GM23338 (cell line): ENCODE measurements at regions not wholly inside any gene's neighbourhood (a gene's known extent, or its start where the extent isn't known, plus 50 kb on each side); places are given as distances from the start of the nearest gene placed in this dataset.

ENCODE experiments used
- ATAC-seq: fragments of 200-7000 bp; cut with Tn5 transposase; 3 replicates; pipeline ENCODE4 v1.9.1; 2020
- DNase-seq: peaks from one replicate; pipeline ENCODE4 v3.0.0-alpha.2; 2015; ENCODE audit warnings: low spot score
- H2AFZ ChIP-seq: fragments of 200-600 bp; sonication (generic); 2 replicates; pipeline ENCODE4 v1.8.0; 2016; ENCODE audit warnings: antibody characterized with exemption, mild to moderate bottlenecking, moderate library complexity
- H3F3A ChIP-seq: fragments of 200-600 bp; sonication (generic); replicated peaks from 2 replicates; pipeline ENCODE4 v1.8.0; 2017; ENCODE audit warnings: antibody characterized with exemption, mixed run types, low read depth
- H3K27ac ChIP-seq: fragments of 200-600 bp; sonication (generic); 2 replicates; pipeline ENCODE4 v1.6.1; 2016; ENCODE audit warnings: low read depth
- H3K27me3 ChIP-seq: fragments of 200-600 bp; sonication (generic); 2 replicates; pipeline ENCODE4 v1.8.0; 2016; ENCODE audit warnings: mild to moderate bottlenecking, mixed run types, moderate library complexity; ENCODE audit not compliant: insufficient read depth
- H3K36me3 ChIP-seq: fragments of 200-600 bp; sonication (generic); 2 replicates; pipeline ENCODE4 v1.8.0; 2016; ENCODE audit warnings: mild to moderate bottlenecking; ENCODE audit not compliant: insufficient read depth
- H3K4me1 ChIP-seq: fragments of 200-600 bp; sonication (generic); 2 replicates; pipeline ENCODE4 v1.8.0; 2016; ENCODE audit warnings: mild to moderate bottlenecking, moderate library complexity; ENCODE audit not compliant: insufficient read depth
- H3K4me2 ChIP-seq: fragments of 200-600 bp; sonication (generic); 2 replicates; pipeline ENCODE4 v1.7.1; 2017; ENCODE audit warnings: mixed run types
- H3K4me3 ChIP-seq: fragments of 200-600 bp; sonication (generic); 2 replicates; pipeline ENCODE4 v1.6.1; 2016; ENCODE audit warnings: mixed run types
- H3K79me2 ChIP-seq: fragments of 200-600 bp; sonication (generic); replicated peaks from 2 replicates; pipeline ENCODE4 v1.8.0; 2017; ENCODE audit warnings: mild to moderate bottlenecking; ENCODE audit not compliant: insufficient read depth
- H3K9me2 ChIP-seq: fragments of 200-600 bp; sonication (generic); 2 replicates; pipeline ENCODE4 v1.8.0; 2017; ENCODE audit not compliant: insufficient read depth
- H4K20me1 ChIP-seq: fragments of 200-600 bp; sonication (generic); replicated peaks from 2 replicates; pipeline ENCODE4 v1.8.0; 2017; ENCODE audit warnings: mild to moderate bottlenecking; ENCODE audit not compliant: insufficient read depth
- H3K27ac Mint-ChIP-seq: 2 replicates; pipeline ENCODE4 v1.8.0; 2020; ENCODE audit warnings: inconsistent platforms, mild to moderate bottlenecking, moderate library complexity, mixed read lengths
- H3K27me3 Mint-ChIP-seq: 3 replicates; pipeline ENCODE4 v1.8.0; 2022; ENCODE audit warnings: low read depth, mild to moderate bottlenecking, moderate library complexity, mixed read lengths, inconsistent platforms; ENCODE audit not compliant: insufficient read depth, poor library complexity
- H3K36me3 Mint-ChIP-seq: 3 replicates; pipeline ENCODE4 v1.8.0; 2021; ENCODE audit warnings: low read depth, mild to moderate bottlenecking, inconsistent platforms, moderate library complexity, mixed read lengths
- H3K4me1 Mint-ChIP-seq: 3 replicates; pipeline ENCODE4 v1.8.0; 2020; ENCODE audit warnings: mild to moderate bottlenecking, inconsistent platforms, mixed read lengths
- H3K4me3 Mint-ChIP-seq: 3 replicates; pipeline ENCODE4 v1.8.0; 2021; ENCODE audit warnings: moderate library complexity, mild to moderate bottlenecking, inconsistent platforms, mixed read lengths
- H3K9me3 Mint-ChIP-seq: 3 replicates; pipeline ENCODE4 v1.8.0; 2020; ENCODE audit warnings: moderate library complexity, mild to moderate bottlenecking, inconsistent platforms, mixed read lengths
- CREB1 ChIP-seq: fragments of 250-450 bp; sonication (Bioruptor Pico); IDR thresholded peaks from 2 replicates; pipeline ENCODE4 v1.5.0; 2020; ENCODE audit warnings: low read depth, mild to moderate bottlenecking, moderate library complexity
- EZH2phosphoT487 ChIP-seq: fragments of 200-600 bp; sonication (generic); IDR thresholded peaks from one replicate; pipeline ENCODE4 v1.8.1; 2018; ENCODE audit warnings: antibody characterized with exemption; ENCODE audit not compliant: unreplicated experiment
- NANOG ChIP-seq: IDR thresholded peaks from 2 replicates; pipeline ENCODE4 v1.6.1; 2016; ENCODE audit warnings: antibody characterized with exemption, borderline replicate concordance
- POLR2AphosphoS5 ChIP-seq: IDR thresholded peaks from 2 replicates; pipeline ENCODE4 v1.6.1; 2016; ENCODE audit warnings: antibody characterized with exemption, low read depth
- STAT1 ChIP-seq: IDR thresholded peaks from one replicate; pipeline ENCODE4 v1.6.1; 2016; ENCODE audit warnings: antibody characterized with exemption; ENCODE audit not compliant: unreplicated experiment
- ZNF114 ChIP-seq: fragments of 250-450 bp; sonication (Bioruptor Pico); IDR thresholded peaks from 2 replicates; pipeline ENCODE4 v1.5.0; 2020; ENCODE audit warnings: mild to moderate bottlenecking, moderate library complexity
- ZNF331 ChIP-seq: fragments of 250-450 bp; sonication (Bioruptor Pico); IDR thresholded peaks from 2 replicates; pipeline ENCODE4 v1.5.0; 2020; ENCODE audit warnings: low read depth, mild to moderate bottlenecking, moderate library complexity
- TF ChIP-seq, protein P1 (sequence below): IDR thresholded peaks from 2 replicates; pipeline ENCODE4 v1.6.1; 2016; ENCODE audit warnings: antibody characterized with exemption
- TF ChIP-seq, protein P2 (sequence below): IDR thresholded peaks from one replicate; pipeline ENCODE4 v1.6.1; 2018; ENCODE audit warnings: antibody characterized with exemption; ENCODE audit not compliant: unreplicated experiment
- TF ChIP-seq, protein P3 (sequence below), 2 experiments: fragments of 200-600 bp in 1 of 2; sonication (generic) in 1 of 2; conservative IDR thresholded peaks; 2 replicates each; pipeline versions ENCODE4 v1.5.1 to v1.6.1; 2016 to 2017; ENCODE audit warnings: antibody characterized with exemption in 2 of 2, low read depth in 2 of 2, mild to moderate bottlenecking in 2 of 2, moderate library complexity in 1 of 2

DNA sequence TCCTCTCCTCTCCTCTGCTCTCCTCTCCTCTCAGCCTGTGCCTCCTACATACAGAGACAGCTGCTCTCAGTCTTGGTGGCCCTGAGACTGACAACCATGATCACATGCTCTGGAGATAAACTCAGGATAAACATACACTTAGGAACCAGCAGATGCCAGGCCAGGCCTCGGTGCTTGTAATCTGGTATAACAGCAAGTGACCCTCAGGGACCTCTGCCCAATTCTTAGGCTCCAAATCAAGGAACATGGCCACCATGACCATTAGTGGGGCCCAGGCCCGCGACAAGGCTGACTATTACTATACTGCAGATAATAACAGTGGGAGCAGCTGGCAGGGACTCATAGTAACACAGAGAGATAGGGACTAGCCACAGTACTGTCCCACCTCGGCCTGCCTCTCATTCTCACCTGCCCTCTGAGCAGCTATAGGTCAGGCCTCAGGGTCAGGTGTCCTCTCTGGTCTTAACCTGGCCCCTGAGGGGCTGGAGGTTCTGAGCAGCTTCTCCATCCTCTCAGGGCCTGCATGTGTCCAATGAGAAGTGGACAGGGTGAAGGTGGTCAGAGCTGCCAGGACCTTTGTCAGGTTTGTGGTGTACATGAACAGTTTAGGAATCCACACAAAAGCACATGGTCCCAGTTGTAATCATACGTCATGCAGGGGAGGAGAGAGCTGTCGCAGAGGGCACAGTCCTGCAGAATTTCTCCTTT lies 106.1 kb downstream of the GGTLC2 start:
- no peaks in the 10 kb centered on the region for H3K9me2 ChIP-seq
- H3K27ac ChIP-seq = no peak overlapping the region
- H3K27me3 ChIP-seq = peaks cover 73% of the 10 kb centered on the region
- no peaks in the 10 kb centered on the region for H3F3A ChIP-seq
- Mint-ChIP-seq H3K27ac (no peak overlapping the region), H3K4me1 (peaks cover 20% of the 10 kb centered on the region), H3K4me3 (no peak overlapping the region), H3K27me3 (peaks cover 69% of the 10 kb centered on the region), H3K36me3 (no peaks in the 10 kb centered on the region; the same call in 2 of the 3 replicates), H3K9me3 (no peaks in the 10 kb centered on the region)
- DNase-seq = no peak
- no peaks in the 10 kb centered on the region for H3K4me1 ChIP-seq
- H3K4me3 ChIP-seq = no peak overlapping the region
- TF ChIP-seq, protein P1, sequence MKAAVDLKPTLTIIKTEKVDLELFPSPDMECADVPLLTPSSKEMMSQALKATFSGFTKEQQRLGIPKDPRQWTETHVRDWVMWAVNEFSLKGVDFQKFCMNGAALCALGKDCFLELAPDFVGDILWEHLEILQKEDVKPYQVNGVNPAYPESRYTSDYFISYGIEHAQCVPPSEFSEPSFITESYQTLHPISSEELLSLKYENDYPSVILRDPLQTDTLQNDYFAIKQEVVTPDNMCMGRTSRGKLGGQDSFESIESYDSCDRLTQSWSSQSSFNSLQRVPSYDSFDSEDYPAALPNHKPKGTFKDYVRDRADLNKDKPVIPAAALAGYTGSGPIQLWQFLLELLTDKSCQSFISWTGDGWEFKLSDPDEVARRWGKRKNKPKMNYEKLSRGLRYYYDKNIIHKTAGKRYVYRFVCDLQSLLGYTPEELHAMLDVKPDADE = no peak
- TF ChIP-seq ZNF331 (CRISPR knock-in tag) (no peak), EZH2phosphoT487 (no peak), NANOG (no peak), CREB1 (CRISPR knock-in tag) (no peak), STAT1 (no peak), ZNF114 (CRISPR knock-in tag) (no peak), POLR2AphosphoS5 (no peak)
- TF ChIP-seq, protein P2, sequence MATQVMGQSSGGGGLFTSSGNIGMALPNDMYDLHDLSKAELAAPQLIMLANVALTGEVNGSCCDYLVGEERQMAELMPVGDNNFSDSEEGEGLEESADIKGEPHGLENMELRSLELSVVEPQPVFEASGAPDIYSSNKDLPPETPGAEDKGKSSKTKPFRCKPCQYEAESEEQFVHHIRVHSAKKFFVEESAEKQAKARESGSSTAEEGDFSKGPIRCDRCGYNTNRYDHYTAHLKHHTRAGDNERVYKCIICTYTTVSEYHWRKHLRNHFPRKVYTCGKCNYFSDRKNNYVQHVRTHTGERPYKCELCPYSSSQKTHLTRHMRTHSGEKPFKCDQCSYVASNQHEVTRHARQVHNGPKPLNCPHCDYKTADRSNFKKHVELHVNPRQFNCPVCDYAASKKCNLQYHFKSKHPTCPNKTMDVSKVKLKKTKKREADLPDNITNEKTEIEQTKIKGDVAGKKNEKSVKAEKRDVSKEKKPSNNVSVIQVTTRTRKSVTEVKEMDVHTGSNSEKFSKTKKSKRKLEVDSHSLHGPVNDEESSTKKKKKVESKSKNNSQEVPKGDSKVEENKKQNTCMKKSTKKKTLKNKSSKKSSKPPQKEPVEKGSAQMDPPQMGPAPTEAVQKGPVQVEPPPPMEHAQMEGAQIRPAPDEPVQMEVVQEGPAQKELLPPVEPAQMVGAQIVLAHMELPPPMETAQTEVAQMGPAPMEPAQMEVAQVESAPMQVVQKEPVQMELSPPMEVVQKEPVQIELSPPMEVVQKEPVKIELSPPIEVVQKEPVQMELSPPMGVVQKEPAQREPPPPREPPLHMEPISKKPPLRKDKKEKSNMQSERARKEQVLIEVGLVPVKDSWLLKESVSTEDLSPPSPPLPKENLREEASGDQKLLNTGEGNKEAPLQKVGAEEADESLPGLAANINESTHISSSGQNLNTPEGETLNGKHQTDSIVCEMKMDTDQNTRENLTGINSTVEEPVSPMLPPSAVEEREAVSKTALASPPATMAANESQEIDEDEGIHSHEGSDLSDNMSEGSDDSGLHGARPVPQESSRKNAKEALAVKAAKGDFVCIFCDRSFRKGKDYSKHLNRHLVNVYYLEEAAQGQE = no peak
- TF ChIP-seq, protein P3, sequence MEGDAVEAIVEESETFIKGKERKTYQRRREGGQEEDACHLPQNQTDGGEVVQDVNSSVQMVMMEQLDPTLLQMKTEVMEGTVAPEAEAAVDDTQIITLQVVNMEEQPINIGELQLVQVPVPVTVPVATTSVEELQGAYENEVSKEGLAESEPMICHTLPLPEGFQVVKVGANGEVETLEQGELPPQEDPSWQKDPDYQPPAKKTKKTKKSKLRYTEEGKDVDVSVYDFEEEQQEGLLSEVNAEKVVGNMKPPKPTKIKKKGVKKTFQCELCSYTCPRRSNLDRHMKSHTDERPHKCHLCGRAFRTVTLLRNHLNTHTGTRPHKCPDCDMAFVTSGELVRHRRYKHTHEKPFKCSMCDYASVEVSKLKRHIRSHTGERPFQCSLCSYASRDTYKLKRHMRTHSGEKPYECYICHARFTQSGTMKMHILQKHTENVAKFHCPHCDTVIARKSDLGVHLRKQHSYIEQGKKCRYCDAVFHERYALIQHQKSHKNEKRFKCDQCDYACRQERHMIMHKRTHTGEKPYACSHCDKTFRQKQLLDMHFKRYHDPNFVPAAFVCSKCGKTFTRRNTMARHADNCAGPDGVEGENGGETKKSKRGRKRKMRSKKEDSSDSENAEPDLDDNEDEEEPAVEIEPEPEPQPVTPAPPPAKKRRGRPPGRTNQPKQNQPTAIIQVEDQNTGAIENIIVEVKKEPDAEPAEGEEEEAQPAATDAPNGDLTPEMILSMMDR (conservative IDR thresholded peaks at IDR 0.05; ENCODE audit: low read depth in 2 of 2) = no peak
- ATAC-seq = no peak
- no peak overlapping the region for H2AFZ ChIP-seq
- H4K20me1 ChIP-seq = no peaks in the 10 kb centered on the region
- H3K4me2 ChIP-seq = no peak overlapping the region
- H3K79me2 ChIP-seq = no peaks in the 10 kb centered on the region
- no peaks in the 10 kb centered on the region for H3K36me3 ChIP-seq
